ENCODE measurements at regions not wholly inside any gene's neighbourhood (a gene's known extent, or its start where the extent isn't known, plus 50 kb on each side); places are given as distances from the start of the nearest gene placed in this dataset.

DNA sequence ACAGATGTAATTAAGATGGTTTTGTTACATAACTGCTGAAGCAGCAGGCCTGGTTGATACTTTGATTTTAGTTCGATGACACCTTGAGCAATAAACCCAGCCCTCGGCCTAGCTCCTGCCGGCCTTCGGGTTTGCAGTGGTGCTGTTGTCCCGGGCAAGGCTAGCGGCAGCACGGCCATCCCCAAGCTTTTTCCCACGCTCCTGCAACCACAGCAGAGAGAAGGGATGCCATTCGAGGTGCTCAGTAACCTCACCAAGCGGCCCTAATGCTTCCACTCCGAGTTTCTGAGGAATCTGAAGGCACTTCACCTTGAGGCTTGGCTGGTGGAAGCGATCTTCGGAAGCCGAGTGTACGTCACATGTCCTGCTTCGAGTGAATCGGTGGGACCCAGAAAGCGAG, 182.1 kb downstream of the NAF1 start:
- Histone ChIP-seq H3K36me3 (ENCODE audit: insufficient read depth) (no peaks in the 10 kb centered on the region), H3K4me1 (ENCODE audit: low read depth, poor library complexity, severe bottlenecking) (no peaks in the 10 kb centered on the region), H3K4me3 (IDR thresholded peaks at IDR 0.05; ENCODE audit: insufficient read depth, low read depth, low read length) (no peak overlapping the region), H3K27ac (no peak overlapping the region), H3K27me3 (ENCODE audit: insufficient read depth, low read depth) (no peaks in the 10 kb centered on the region), H3K9ac (no peak overlapping the region), H3K4me2 (no peak overlapping the region), H3K79me2 (ENCODE audit: insufficient read depth, low read depth) (no peaks in the 10 kb centered on the region), H4K20me1 (ENCODE audit: insufficient read depth) (no peaks in the 10 kb centered on the region), H2AFZ (ENCODE audit: low read depth) (no peak overlapping the region)
- TF ChIP-seq CTCF (conservative IDR thresholded peaks at IDR 0.05; ENCODE audit: low read depth, low read length), result no peak

DNA sequence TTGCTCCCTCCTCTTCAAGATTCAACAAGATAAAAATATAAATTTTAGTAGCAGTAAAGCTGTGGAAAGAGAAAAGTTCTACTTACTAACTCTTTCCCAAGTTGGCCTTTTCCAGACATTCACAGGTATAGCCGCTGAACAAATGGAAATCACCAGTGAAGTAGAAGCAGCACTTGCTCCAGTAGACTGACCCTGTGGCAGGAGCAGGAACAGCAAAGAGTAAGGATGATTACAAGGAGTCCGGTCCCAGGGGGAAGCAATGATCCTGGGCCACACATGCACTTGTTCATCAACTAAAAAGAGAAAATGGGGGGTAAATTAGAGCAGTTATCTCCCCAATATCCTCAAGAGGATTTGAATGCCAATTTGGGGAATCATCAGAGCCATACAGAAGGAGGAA, 184.9 kb downstream of the NAF1 start:
- H3K4me1 ChIP-seq (ENCODE audit: low read depth, poor library complexity, severe bottlenecking), result no peaks in the 10 kb centered on the region
- no peak overlapping the region for H3K4me3 ChIP-seq (IDR thresholded peaks at IDR 0.05; ENCODE audit: insufficient read depth, low read depth, low read length)
- no peaks in the 10 kb centered on the region for H3K79me2 ChIP-seq (ENCODE audit: insufficient read depth, low read depth)
- no peaks in the 10 kb centered on the region for H3K36me3 ChIP-seq (ENCODE audit: insufficient read depth)
- H4K20me1 ChIP-seq (ENCODE audit: insufficient read depth), result no peaks in the 10 kb centered on the region
- H3K9ac ChIP-seq, result no peak overlapping the region
- H3K27ac ChIP-seq, result no peak overlapping the region
- no peaks in the 10 kb centered on the region for H3K27me3 ChIP-seq (ENCODE audit: insufficient read depth, low read depth)
- H2AFZ ChIP-seq (ENCODE audit: low read depth), result no peak overlapping the region
- no peak overlapping the region for H3K4me2 ChIP-seq
- TF ChIP-seq CTCF (conservative IDR thresholded peaks at IDR 0.05; ENCODE audit: low read depth, low read length), result no peak

- TF ChIP-seq CTCF (conservative IDR thresholded peaks at IDR 0.05; ENCODE audit: low read depth, low read length), result no peak
Measured at GRCh38 chr4:162978398-162978797, 188.3 kb downstream of the NAF1 start.

DNA sequence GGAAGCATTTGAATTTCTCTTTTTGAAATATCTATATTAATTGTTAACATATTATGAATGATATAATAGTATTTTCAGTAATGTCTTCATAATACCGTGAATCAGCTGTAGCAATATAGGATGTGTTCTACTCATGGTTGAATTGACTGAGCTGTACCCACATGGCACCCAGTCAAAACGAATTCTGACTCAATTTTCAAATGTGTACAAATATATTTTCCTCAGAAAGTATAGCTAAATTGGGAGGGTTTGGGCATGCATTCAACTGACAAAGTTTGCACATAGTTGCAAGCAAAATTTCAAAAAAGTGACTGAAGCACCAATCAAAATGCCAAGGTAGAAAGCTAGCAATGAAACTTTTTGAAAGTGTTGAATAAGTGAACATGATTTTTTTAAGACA, 188.9 kb downstream of the NAF1 start:
- H3K4me2 ChIP-seq, result no peak overlapping the region
- H3K27ac ChIP-seq, result no peak overlapping the region
- H2AFZ ChIP-seq (ENCODE audit: low read depth), result no peak overlapping the region
- H3K4me3 ChIP-seq (IDR thresholded peaks at IDR 0.05; ENCODE audit: insufficient read depth, low read depth, low read length), result no peak overlapping the region
- H3K4me1 ChIP-seq (ENCODE audit: low read depth, poor library complexity, severe bottlenecking), result no peaks in the 10 kb centered on the region
- H3K27me3 ChIP-seq (ENCODE audit: insufficient read depth, low read depth), result no peaks in the 10 kb centered on the region
- no peaks in the 10 kb centered on the region for H3K79me2 ChIP-seq (ENCODE audit: insufficient read depth, low read depth)
- no peaks in the 10 kb centered on the region for H3K36me3 ChIP-seq (ENCODE audit: insufficient read depth)
- no peak for TF ChIP-seq CTCF (conservative IDR thresholded peaks at IDR 0.05; ENCODE audit: low read depth, low read length)
- H4K20me1 ChIP-seq (ENCODE audit: insufficient read depth), result no peaks in the 10 kb centered on the region
- H3K9ac ChIP-seq, result no peak overlapping the region

More at GRCh38 chr4:162978398-162978797, 188.3 kb downstream of the NAF1 start:
- Histone ChIP-seq H3K79me2 (ENCODE audit: insufficient read depth, low read depth) (no peaks in the 10 kb centered on the region), H3K4me3 (IDR thresholded peaks at IDR 0.05; ENCODE audit: insufficient read depth, low read depth, low read length) (no peak overlapping the region), H4K20me1 (ENCODE audit: insufficient read depth) (no peaks in the 10 kb centered on the region), H3K4me2 (no peak overlapping the region), H3K36me3 (ENCODE audit: insufficient read depth) (no peaks in the 10 kb centered on the region), H3K27me3 (ENCODE audit: insufficient read depth, low read depth) (no peaks in the 10 kb centered on the region), H3K4me1 (ENCODE audit: low read depth, poor library complexity, severe bottlenecking) (no peaks in the 10 kb centered on the region), H2AFZ (ENCODE audit: low read depth) (no peak overlapping the region), H3K27ac (no peak overlapping the region), H3K9ac (no peak overlapping the region)
